ENCODE measurements at regions not wholly inside any gene's neighbourhood (a gene's known extent, or its start where the extent isn't known, plus 50 kb on each side); places are given as distances from the start of the nearest gene placed in this dataset.
A peak's percentile ranks its signal among the peaks of the same experiment; 100 is the strongest.

DNA sequence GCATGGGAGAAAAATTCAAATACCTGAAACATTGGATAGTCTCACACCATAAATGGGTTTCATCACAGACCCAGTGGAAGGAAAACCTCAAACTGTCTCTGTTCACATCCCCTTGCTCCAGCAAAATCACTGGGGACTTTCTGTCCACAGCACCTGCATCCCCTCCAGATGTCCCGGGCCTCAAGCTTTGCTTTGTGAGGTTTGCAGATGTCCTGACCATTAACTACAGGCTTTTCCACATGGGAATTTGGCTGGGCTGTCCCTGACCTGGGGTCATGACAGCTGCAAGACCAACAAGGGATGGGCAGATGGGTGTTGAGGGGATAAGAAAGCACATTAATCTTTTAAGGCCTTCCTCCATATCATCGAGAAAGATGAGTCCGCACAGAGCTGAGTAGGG is 427.9 kb downstream of the TXNL1 start:
- no peak for DNase-seq

- DNase-seq: no peak
These were observed 430.4 kb downstream of the TXNL1 start for GRCh38 chr18:56207989-56208388.

DNA sequence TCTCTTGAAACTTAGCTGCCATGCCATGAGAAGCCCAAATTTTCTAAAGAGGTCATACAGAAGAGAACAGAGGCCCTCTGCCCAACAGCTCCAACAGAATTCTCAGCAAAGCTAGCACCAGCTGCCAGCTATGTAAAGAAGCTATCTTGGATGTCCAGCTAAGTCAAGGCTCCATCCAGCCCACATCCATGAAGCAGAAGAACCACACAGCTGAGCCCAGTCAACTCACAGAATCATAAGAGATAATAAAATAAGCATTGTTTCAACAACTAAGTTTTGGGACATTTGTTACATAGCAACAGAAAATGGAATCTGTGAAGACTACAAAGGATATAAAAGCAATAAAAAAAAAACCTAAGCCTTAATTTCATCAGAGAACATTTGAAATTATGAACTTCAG is 434.3 kb downstream of the TXNL1 start:
- no peak for DNase-seq

- peak; percentile 5 for DNase-seq
These were observed 435.7 kb downstream of the TXNL1 start for GRCh38 chr18:56202678-56203077.

DNA sequence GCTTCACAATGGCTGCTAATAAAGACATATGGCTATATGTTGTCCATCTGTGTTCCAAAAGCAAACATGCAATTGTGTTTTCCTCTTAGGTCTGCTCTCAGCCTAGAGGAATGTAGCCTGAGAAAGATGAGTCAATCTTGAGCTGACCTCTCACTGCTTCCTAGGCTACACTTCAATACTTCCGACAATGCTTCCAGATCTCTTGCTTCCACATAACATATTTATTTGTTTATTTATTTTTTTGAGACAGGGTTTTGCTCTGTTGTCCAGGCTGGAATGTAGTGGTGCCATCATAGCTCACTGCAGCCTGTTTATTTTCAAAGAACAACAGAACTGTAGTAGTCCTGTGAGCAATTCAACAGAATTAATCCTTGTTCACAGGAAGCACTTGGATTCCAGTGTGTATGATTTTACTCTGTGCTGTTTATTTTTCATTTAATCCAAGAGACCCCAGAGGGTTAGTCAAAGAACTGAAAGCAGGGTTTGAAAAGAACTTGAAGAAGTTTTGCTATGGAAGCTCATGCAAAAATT is 437.9 kb downstream of the TXNL1 start:
- DNase-seq: peak; percentile 79

- no peak for DNase-seq
These were observed 438.6 kb downstream of the TXNL1 start for GRCh38 chr18:56199580-56200330.

DNA sequence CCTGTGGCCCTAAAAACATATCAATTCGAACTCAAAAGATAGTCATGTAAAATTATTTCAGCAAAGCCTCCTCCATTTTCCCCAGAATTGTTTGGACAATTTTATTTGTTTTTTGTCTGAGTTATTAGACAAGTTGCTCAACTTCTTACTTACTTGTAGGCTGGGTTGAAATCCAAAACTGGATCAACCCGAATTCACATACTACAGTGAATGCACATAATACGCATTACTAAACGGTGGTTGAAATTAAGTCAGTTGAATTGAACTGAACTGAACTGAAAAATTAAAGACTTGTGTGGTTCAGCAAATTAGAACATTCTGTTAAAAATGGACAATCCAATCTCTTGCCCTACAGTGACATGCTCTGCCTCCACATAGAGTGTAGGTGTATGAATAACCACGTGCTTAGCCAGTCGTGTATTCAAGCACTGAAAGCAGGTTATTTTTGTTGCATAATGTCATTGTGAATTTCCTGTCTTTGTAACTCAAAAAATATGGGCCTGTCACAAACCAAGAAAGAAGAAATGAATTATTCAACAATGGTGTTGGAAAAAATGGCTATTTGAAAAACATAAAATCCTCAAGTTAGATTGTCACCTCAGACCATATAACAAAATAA is 441.0 kb downstream of the TXNL1 start:
- no peak for DNase-seq

DNA sequence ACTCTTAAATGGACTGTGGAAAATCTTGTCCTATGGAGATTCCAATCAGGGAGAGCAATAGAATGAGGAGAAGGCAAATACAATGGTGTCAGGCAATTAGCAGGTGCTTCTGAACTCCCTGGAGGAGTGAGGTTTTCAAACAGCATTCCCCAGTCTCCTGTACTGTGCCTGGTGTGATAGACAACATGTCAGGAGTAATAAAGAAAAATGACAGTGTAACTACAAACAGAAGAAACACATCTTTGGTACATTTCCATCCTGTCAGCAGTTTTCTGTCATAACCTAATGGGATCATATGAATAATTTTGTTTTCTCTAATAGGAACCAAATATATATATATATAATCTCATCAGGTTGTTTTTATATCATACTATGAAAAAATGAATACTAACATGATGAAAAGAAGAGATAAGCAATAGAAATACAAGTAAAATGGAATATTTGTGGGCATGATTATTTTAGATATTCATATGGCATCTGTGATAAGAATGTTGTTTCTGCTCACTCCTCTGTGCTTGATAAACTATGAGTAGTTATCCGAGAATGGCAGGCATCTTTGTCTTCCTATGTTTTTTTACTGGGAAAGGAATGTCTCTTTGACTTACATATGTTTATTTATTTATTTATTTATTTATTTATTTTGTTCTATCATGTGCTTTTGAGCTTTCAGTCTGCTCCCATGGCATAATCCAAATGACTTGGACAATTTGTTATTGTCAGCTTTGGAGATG is 441.7 kb downstream of the TXNL1 start:
- DNase-seq: peak; percentile 33

GRCh38 chr18:56191334-56191733 is 447.1 kb downstream of the TXNL1 start:
- DNase-seq: no peak

GRCh38 chr18:56189615-56190014 is 448.8 kb downstream of the TXNL1 start:
- DNase-seq: no peak

- no peak for DNase-seq
These were observed 449.7 kb downstream of the TXNL1 start for GRCh38 chr18:56188529-56189275.

DNA sequence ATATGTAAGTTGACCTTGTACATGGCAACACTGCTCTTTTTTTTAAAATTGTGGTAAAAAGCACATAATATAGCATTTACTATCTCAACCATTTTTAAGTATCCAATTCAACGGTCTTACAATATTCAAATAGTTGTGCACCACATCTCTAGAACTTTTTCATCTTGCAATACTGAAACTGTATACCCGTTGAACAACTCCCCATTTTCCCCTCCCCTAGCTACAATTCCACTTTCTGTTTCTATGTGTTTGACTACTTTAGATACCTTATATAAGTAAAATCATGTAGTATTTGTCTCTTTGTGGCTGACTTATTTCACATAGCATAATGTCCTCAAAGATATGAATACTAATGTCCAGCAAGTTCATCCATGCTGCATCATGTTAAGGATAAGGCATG is 452.1 kb downstream of the TXNL1 start:
- DNase-seq: no peak

DNA sequence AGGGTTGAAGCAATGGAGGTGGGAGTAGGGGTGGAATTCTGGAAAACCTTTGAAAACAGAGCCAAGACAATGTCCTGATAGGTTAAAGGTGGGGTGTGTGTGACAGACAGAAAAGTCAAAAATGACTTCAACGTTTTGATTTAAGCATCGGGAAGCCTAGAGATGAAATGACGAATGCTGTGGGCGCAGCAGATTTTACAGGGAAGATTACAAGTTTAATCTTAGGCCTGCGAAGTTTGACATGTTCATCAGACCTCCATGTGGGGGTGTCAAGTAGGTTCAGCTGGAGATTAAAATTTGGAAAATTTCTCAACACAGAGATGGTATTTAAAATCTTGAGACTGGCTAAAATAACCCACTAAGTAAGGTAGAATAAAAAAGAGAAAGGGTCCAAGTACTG is 453.3 kb downstream of the TXNL1 start:
- DNase-seq: no peak

DNA sequence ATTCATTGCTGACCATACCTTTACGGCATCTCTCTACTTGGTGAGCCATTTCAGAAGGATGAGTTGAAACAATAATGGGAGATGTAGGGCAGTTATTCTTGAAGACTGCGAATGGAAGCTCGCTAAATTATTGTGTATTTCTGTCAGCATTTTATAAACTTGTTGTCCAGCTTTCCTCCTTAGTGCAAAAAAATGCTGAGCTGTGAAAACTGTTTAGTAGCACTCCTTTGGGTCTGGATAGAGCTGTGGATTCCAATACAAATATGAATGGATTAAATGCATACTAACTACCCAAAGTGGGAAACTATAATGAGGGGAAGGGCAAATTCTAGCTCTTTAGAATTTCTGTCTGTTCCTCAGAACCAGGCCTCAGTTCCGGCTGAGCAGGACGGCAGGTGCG is 461.6 kb downstream of the TXNL1 start:
- no peak for DNase-seq

GRCh38 chr18:56175330-56176001 is 462.9 kb downstream of the TXNL1 start:
- no peak for DNase-seq

DNA sequence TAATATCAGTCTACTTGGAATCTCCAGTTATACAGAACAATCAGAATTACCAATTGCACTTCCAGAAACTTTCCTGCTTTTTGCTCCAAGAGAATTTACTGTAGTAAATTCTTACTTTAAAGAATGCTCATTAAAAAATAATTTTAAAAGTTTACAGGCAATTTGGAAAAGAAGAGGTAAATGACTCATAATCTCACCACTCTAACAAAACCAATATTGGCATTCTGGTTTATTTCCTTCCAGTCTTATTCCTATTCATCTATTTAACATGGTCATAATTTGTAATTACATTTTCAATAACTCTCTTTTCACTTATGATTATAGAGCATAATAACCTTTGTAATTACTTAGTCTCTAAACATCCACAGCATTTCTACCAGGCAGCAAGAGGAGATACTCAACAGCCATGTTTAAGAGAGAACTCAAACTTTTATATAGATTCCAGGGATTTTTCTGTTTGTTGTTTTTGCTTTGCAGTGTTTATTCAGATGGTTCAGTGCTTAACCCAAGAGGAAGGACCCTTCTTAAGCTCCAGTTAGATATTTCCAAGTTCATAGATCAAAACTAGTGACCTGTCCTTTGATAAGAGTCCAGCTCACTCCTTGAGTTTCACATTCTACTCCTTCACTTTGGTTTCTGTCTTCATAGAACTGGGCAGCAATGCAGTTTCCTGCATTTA is 464.7 kb downstream of the TXNL1 start:
- no peak for DNase-seq

DNA sequence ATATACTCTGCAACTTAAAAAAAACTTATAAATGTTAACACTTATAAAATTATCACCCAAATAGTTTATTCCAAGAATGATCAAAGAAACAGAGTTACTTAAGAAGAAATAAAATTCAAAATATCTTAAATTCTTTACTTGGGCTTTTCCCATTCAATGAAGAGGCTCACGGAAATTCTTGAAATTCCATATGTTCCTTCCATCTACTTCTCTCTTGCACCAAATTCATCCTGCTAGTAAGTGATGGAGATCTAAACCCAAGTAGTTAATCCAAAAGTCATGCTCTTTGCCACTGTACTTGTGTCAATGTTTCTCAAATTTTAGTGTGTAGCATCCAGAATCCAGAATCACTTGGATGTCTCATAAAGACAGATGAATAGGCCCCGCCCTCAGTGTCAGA is 465.9 kb downstream of the TXNL1 start:
- no peak for DNase-seq

GRCh38 chr18:56171848-56172247 is 466.5 kb downstream of the TXNL1 start:
- no peak for DNase-seq

DNA sequence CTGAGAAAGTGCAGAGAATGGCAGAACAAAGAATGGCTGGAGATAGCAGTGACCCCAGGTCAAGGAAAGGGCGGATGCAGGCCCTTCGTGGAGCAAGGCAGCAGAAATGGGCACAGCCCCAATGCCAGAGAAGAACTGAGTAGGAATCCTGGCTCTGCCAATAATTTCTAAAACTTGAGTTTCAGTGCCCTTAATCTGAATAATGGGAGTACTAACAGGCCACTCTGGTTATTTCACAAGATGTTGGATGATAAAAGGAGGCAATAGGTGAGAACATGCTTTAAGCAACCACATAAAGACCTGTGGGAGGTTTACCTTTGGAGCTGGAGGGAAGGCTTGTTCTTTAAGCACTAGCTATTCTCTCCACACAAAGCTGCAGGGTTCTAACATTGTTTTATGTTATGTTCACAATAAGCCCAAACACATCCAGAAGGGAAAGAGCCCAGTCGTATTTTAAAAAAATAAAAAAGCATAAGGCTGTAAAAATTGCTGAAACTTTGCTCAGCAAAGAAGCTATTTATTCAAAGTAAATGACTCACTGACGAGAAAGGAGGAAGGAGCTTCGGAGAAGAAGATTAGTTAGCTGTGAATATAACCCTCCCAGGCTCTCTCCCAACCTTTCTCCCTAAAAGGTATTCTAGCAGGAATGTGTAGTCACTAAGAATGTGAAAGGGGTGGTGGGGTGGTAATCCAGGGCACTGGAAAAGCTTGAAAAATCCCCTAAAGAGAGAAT is 470.2 kb downstream of the TXNL1 start:
- DNase-seq: peak; percentile 92

GRCh38 chr18:56167366-56167765 is 471.0 kb downstream of the TXNL1 start:
- DNase-seq: no peak

DNA sequence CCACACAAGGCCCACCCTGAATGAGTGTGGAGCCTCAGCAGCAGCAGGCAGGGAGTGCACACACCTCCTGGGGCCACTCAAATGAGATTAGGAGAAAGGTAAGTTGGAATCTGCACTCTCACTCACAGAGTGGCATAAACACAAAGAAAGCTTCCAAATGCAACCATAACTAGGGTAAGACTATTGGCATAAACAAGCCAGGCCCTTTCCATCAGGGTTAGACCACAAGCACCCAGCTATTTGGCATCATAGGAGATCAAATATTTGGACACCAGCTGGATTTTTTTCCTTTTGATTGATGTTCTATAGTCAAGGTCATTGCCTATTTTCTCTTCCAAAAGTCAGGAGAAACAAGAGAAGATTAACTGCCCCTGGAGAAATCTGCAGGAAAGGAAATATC is 471.5 kb downstream of the TXNL1 start:
- no peak for DNase-seq

Data from fibroblast of skin of right quadriceps (primary cell).